Lung (tissue), 11 donors: ENCODE measurements at regions not wholly inside any gene's neighbourhood (a gene's known extent, or its start where the extent isn't known, plus 50 kb on each side); places are given as distances from the start of the nearest gene placed in this dataset.

Source experiments
- ATAC-seq: fragments of 200-7000 bp; cut with Tn5 transposase; one replicate; pipeline ENCODE4 v1.9.1; 2020; ENCODE audit warnings: moderate number of reproducible peaks; ENCODE audit not compliant: insufficient read depth, low FRiP score
- DNase-seq, 3 donors: peaks; one replicate each; pipeline ENCODE4 v3.0.0-alpha.2; 2013 to 2017
- H3K27ac ChIP-seq, 2 donors: one replicate each; pipeline ENCODE4 v1.5.1; 2013; ENCODE audit warnings: mild to moderate bottlenecking in 2 of 2, moderate library complexity in 2 of 2, control low read depth in 1 of 2, inconsistent platforms in 1 of 2, low read depth in 1 of 2, low read length in 1 of 2
- H3K27me3 ChIP-seq, 3 donors: one replicate each; pipeline ENCODE4 v1.5.1; 2013; ENCODE audit warnings: low read length in 2 of 3; ENCODE audit not compliant: control insufficient read depth in 3 of 3, insufficient read depth in 3 of 3
- H3K36me3 ChIP-seq, 4 donors: one replicate each; pipeline ENCODE4 v1.5.1; 2013; ENCODE audit warnings: low read length in 4 of 4, mild to moderate bottlenecking in 1 of 4, moderate library complexity in 1 of 4; ENCODE audit not compliant: control insufficient read depth in 4 of 4, insufficient read depth in 4 of 4
- H3K4me1 ChIP-seq, 5 donors: one replicate each; pipeline ENCODE4 v1.5.1; 2013; ENCODE audit warnings: low read length in 5 of 5, mild to moderate bottlenecking in 2 of 5, moderate library complexity in 1 of 5; ENCODE audit not compliant: control insufficient read depth in 5 of 5, insufficient read depth in 5 of 5
- H3K4me3 ChIP-seq: one replicate; pipeline ENCODE4 v1.5.1; 2013; ENCODE audit warnings: mild to moderate bottlenecking, control low read depth, moderate library complexity
- H3K9ac ChIP-seq, 2 donors: one replicate each; pipeline ENCODE4 v1.5.1; 2013; ENCODE audit warnings: low read length in 2 of 2, control low read depth in 1 of 2; ENCODE audit not compliant: insufficient read depth in 1 of 2
- H3K9me3 ChIP-seq, 4 donors: one replicate each; pipeline ENCODE4 v1.5.1; 2013; ENCODE audit warnings: low read length in 3 of 4, mild to moderate bottlenecking in 1 of 4, moderate library complexity in 1 of 4; ENCODE audit not compliant: control insufficient read depth in 4 of 4, insufficient read depth in 3 of 4
- CTCF ChIP-seq: IDR thresholded peaks from 2 replicates; pipeline ENCODE4 v1.5.1; 2012; ENCODE audit warnings: mild to moderate bottlenecking; ENCODE audit errors: control extremely low read depth, extremely low read depth
- WGBS, 2 donors: extraction: QIAGEN DNeasy Blood & Tissue Kit; methylation state at CpG; one replicate each; pipeline ENCODE4 v1.1.7; 2013; 5-methylcytosine and 5-hydroxymethylcytosine counted together
- donor health status: control.
- donor health status: control.
- donor health status: Bipolar disorder and iron deficiency.
- donor health status: healthy.
- donor health status: DM: yes; HTN: yes; CAD: no.

GRCh38 chr10:61138708-61139591 is 195.0 kb upstream of the RHOBTB1 start:
- Histone ChIP-seq H3K9me3 (peaks cover 0 to 5% (median under 1%) of the 10 kb centered on the region in 4 donors), H3K27me3 (no peaks in the 10 kb centered on the region), H3K4me1 (peaks cover 0 to 13% (median 4%) of the 10 kb centered on the region in 5 donors), H3K36me3 (no peaks in the 10 kb centered on the region), H3K4me3 (no peak overlapping the region), H3K9ac (no peak overlapping the region), H3K27ac (no peak overlapping the region)
- ATAC-seq (no peak), DNase-seq (peak in 2 of 3 donors; percentile 45 to 78)
- no peak for TF ChIP-seq CTCF
- 83 to 87% methylated on average over 5 of the region's 5 CpGs for WGBS, 2 donors

- no peaks in the 10 kb centered on the region for H3K27me3 ChIP-seq
- no peak for TF ChIP-seq CTCF
- H3K27ac ChIP-seq: no peak overlapping the region
- no peak for DNase-seq
- no peak for ATAC-seq
- H3K9ac ChIP-seq: no peak overlapping the region
- peaks cover 0 to 3% (median 0%) of the 10 kb centered on the region in 4 donors for H3K9me3 ChIP-seq
- H3K4me1 ChIP-seq: peaks cover 0 to 12% (median 4%) of the 10 kb centered on the region in 5 donors
- no peak overlapping the region for H3K4me3 ChIP-seq
- H3K36me3 ChIP-seq: no peaks in the 10 kb centered on the region
- 89 to 93% methylated on average over 2 of the region's 2 CpGs for WGBS, 2 donors
Measured at GRCh38 chr10:61136139-61136538, 192.2 kb upstream of the RHOBTB1 start.

GRCh38 chr10:61135276-61135721 is 191.3 kb upstream of the RHOBTB1 start:
- Histone ChIP-seq H3K27ac (no peak overlapping the region), H3K27me3 (no peaks in the 10 kb centered on the region), H3K4me3 (no peak overlapping the region), H3K36me3 (no peaks in the 10 kb centered on the region), H3K9me3 (peaks cover 0 to 3% (median 0%) of the 10 kb centered on the region in 4 donors), H3K4me1 (peaks cover 0 to 13% (median 4%) of the 10 kb centered on the region in 5 donors), H3K9ac (no peak overlapping the region)
- DNase-seq (no peak), ATAC-seq (no peak)
- no peak for TF ChIP-seq CTCF
- 67 to 72% methylated on average over 3 of the region's 3 CpGs for WGBS, 2 donors
